Activated CD4-positive, alpha-beta T cell treated with anti-CD3 and anti-CD28 coated beads for 36 hours (primary cell): ENCODE measurements at regions not wholly inside any gene's neighbourhood (a gene's known extent, or its start where the extent isn't known, plus 50 kb on each side); places are given as distances from the start of the nearest gene placed in this dataset.
"Not testable (repeated sequence)": the region's sequence is repeated elsewhere in the genome, so short reads cannot be mapped to it uniquely, and the experiment has no call there.

Source experiments
- ATAC-seq: fragments of 200-7000 bp; cut with Tn5 transposase; one replicate; pipeline ENCODE4 v1.10.0; 2021; ENCODE audit warnings: mild to moderate bottlenecking, moderate library complexity
- CTCF ChIA-PET: fragments of 350-600 bp; sonication (Branson Sonifier 250); formaldehyde crosslinking; loops from one replicate; lab custom pipeline; 2021; ENCODE audit warnings: antibody characterized with exemption; lab: Charles Lee
- POLR2A ChIA-PET: fragments of 350-600 bp; sonication (Branson Sonifier 250); formaldehyde crosslinking; loops from one replicate; lab custom pipeline; 2021; ENCODE audit warnings: antibody characterized with exemption, inconsistent platforms; lab: Charles Lee
- DNase-seq: peaks from one replicate; pipeline ENCODE4 v3.0.0-alpha.2; 2020
- H3K27ac Mint-ChIP-seq: one replicate; pipeline ENCODE4 v1.8.0; 2021; ENCODE audit warnings: mixed read lengths
- H3K27me3 Mint-ChIP-seq: one replicate; pipeline ENCODE4 v1.8.0; 2021; ENCODE audit warnings: mixed read lengths
- H3K36me3 Mint-ChIP-seq: one replicate; pipeline ENCODE4 v1.8.0; 2021; ENCODE audit warnings: low read depth, mixed read lengths
- H3K4me1 Mint-ChIP-seq: one replicate; pipeline ENCODE4 v1.8.0; 2021; ENCODE audit warnings: mixed read lengths
- H3K4me3 Mint-ChIP-seq: one replicate; pipeline ENCODE4 v1.8.0; 2021; ENCODE audit warnings: mild to moderate bottlenecking, moderate library complexity, mixed read lengths
- H3K9me3 Mint-ChIP-seq: one replicate; pipeline ENCODE4 v1.8.0; 2021; ENCODE audit warnings: low read depth, mixed read lengths
- intact Hi-C, 2 experiments: fragments of 100-400 bp; cut with DNase I in 1 of 2; cut with micrococcal nuclease in 1 of 2; formaldehyde crosslinking; loops; one replicate each; pipeline versions ENCODE4 v1.14.2 to v1.15.1; 2022 to 2024; cut with DNase I, micrococcal nuclease

DNA sequence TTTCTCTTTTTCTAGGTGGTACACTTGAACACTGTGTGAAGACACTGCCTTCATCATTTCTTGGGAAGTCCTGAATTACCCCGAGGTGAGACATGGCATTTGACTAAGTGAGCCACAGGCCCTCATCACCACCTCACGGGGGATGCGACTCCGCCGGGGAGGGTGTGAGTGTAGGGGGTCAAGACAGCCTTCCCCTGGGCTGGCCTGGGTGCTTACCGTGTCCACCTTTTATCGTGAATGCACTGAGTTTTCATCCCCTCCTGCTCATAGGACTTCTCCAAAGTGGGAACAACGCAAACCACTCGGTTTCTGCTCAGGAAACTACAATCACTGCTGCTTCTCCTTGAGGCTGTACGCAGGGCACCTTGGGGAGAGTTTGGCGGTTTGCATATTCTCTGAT is 176.9 kb downstream of the SH2D4B start:
- ChIA-PET POLR2A (interaction anchor here (0.6 kb wide), 1 partner anchor 221 kb away, joined by 4 read pairs; no protein-coding TSS in a partner anchor), CTCF (interaction anchor here (0.9 kb wide), 1 partner anchor 22 kb away, joined by 5 read pairs; no protein-coding TSS in a partner anchor)
- no peaks in the 10 kb centered on the region for H3K36me3 Mint-ChIP-seq
- H3K4me3 Mint-ChIP-seq = no peak overlapping the region
- H3K27me3 Mint-ChIP-seq = peaks cover 2% of the 10 kb centered on the region
- intact Hi-C loops = no loop called here
- DNase-seq (no peak), ATAC-seq (no peak)
- no peaks in the 10 kb centered on the region for H3K9me3 Mint-ChIP-seq
- H3K4me1 Mint-ChIP-seq = no peaks in the 10 kb centered on the region
- H3K27ac Mint-ChIP-seq = no peak overlapping the region

DNA sequence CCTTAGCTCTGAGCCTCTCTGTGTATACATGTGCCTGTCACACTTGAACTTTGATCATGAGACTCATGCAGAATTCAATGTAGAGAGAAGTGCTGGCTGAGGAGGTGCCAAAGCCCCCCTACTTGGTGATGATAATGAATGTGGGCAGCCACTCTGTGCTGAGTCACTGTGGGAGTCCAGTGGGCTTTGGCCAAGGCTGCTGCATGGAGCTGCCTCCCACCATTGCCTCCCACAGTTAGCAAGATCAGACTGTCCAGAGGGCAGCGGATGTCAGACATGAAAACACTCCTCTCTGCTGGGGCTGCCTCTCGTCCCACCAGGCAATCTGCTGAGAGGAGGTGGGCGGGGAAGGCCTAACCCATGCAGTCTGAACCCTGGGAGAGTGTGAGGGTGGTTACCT is 180.3 kb downstream of the SH2D4B start:
- CTCF ChIA-PET = no interaction called here
- H3K27me3 Mint-ChIP-seq = peaks cover 1% of the 10 kb centered on the region

DNA sequence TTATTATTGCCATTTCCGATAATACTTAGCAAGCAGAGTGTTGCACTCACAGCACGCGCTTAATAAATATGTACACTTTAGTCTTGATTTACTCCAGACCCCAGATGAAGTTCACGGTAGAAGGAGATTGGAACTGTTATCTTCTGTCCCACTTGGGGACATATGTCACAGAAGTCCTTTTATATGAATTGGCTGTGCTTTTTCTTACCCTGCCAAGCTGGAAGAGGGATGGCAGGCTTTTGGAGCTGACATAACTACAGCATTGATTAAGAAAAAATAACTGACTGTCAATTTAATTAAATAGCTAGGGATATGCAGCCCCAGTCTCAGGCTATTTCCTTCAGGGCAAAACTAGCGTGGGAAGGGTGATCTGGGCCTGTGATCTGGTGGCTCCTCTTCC is 182.2 kb downstream of the SH2D4B start:
- Mint-ChIP-seq H3K9me3 (peaks cover 2% of the 10 kb centered on the region), H3K36me3 (no peaks in the 10 kb centered on the region), H3K27ac (no peak overlapping the region), H3K4me1 (no peaks in the 10 kb centered on the region), H3K4me3 (no peak overlapping the region), H3K27me3 (peaks cover 1% of the 10 kb centered on the region)
- ATAC-seq (no peak), DNase-seq (no peak)
- ChIA-PET POLR2A (no interaction called here), CTCF (interaction anchor here (0.6 kb wide), 1 partner anchor 53 kb away, joined by 3 read pairs; no protein-coding TSS in a partner anchor)
- intact Hi-C loops = no loop called here

More for the DNA sequence above, 180.3 kb downstream of the SH2D4B start:
- no peak for ATAC-seq
- Mint-ChIP-seq H3K9me3 (peaks cover 2% of the 10 kb centered on the region), H3K4me1 (no peaks in the 10 kb centered on the region), H3K36me3 (no peaks in the 10 kb centered on the region), H3K27ac (no peak overlapping the region), H3K4me3 (no peak overlapping the region)
- intact Hi-C loops = no loop called here
- POLR2A ChIA-PET = no interaction called here
- no peak for DNase-seq

DNA sequence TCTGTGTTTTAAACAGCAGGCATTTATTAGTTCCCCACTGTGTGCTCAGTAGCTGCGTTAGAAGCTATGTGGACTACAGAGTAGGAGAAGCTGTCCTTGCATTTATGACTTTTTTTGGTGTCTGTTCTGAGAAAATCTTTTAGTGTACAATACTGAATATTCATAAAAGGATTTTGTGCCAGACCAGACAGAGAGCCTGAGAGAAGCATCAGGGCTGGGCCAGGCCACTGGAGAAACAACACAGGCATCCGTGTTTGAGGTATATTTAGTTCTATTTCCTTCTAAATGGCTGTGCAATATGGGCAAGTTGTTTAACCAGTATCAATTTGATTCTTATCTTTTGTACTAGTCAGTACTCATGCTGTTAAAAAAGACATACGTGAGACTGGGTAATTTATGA is 182.8 kb downstream of the SH2D4B start:
- intact Hi-C loops = no loop called here

DNA sequence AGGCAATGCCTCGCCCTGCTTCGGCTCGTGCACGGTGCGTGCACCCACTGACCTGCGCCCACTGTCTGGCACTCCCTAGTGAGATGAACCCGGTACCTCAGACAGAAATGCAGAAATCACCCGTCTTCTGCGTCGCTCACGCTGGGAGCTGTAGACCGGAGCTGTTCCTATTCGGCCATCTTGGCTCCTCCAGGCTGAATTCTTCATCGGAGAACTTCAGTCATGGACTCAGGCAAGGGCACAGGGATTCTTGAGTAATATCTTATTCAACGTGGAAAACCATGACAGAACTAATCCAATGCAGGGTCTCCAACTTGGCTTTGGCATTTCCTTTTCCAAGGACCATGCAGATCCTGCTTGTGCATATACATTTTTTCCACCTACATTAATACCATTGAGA is 190.7 kb downstream of the SH2D4B start:
- CTCF ChIA-PET, intact Hi-C loops, H3K36me3 Mint-ChIP-seq, H3K27me3 Mint-ChIP-seq, ATAC-seq, H3K27ac Mint-ChIP-seq, H3K9me3 Mint-ChIP-seq, DNase-seq, H3K4me1 Mint-ChIP-seq, H3K4me3 Mint-ChIP-seq, POLR2A ChIA-PET: not testable (repeated sequence)

More for the DNA sequence above, 182.8 kb downstream of the SH2D4B start:
- H3K4me3 Mint-ChIP-seq = no peak overlapping the region
- H3K36me3 Mint-ChIP-seq = no peaks in the 10 kb centered on the region
- H3K27me3 Mint-ChIP-seq = peaks cover 1% of the 10 kb centered on the region
- no peaks in the 10 kb centered on the region for H3K4me1 Mint-ChIP-seq
- ChIA-PET POLR2A (no interaction called here), CTCF (interaction anchor here (0.6 kb wide), 1 partner anchor 52 kb away, joined by 3 read pairs; no protein-coding TSS in a partner anchor)
- peaks cover 2% of the 10 kb centered on the region for H3K9me3 Mint-ChIP-seq
- DNase-seq (no peak), ATAC-seq (no peak)
- no peak overlapping the region for H3K27ac Mint-ChIP-seq

DNA sequence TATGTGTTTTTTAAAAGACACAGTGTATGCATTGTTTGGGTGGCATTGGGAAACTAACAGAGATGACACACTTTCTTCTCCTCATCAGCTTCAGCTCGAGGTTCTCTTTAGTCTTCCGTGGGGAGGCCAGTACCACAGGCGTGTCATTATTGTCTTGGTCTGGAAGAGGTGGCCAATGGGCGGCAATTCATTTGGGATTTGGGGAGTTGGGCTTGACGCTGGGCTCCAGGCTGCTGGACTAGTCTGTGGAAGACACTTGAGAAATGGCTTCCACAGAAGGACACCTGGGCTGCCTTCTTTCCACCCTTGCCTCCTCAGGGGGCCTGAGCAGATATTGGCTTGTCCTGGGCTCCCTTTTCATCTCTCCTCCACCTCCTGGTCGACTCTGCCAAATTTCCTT is 192.2 kb downstream of the SH2D4B start:
- ATAC-seq (no peak), DNase-seq (no peak)
- Mint-ChIP-seq H3K4me3 (no peak overlapping the region), H3K27me3 (peaks cover 7% of the 10 kb centered on the region), H3K27ac (no peak overlapping the region), H3K36me3 (no peaks in the 10 kb centered on the region), H3K4me1 (no peaks in the 10 kb centered on the region), H3K9me3 (no peaks in the 10 kb centered on the region)
- POLR2A ChIA-PET = no interaction called here
- CTCF ChIA-PET = no interaction called here
- intact Hi-C loops = no loop called here

DNA sequence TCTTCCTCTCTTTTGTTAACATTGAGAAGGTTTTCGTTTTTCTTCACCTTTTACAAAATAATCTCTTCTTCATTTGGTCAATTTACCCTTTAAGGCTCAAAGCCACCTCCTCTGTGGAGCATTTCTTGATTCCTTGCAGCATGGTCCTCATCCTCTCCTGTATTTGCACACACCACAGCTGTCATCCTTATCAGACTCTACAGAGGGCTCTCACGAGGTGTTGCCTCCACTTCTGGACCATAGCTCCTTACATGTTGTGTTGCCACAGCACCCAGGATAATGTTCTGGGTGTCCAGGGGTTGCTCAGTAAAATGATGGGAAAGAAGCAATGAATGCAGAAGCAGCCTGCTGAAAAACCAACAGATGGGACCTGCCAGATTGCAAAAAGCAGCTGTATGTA is 192.8 kb downstream of the SH2D4B start:
- Mint-ChIP-seq H3K36me3 (no peaks in the 10 kb centered on the region), H3K4me1 (no peaks in the 10 kb centered on the region), H3K4me3 (no peak overlapping the region), H3K27me3 (peaks cover 7% of the 10 kb centered on the region), H3K27ac (no peak overlapping the region), H3K9me3 (no peaks in the 10 kb centered on the region)
- ATAC-seq = no peak
- intact Hi-C loops = no loop called here
- ChIA-PET CTCF (no interaction called here), POLR2A (no interaction called here)
- DNase-seq = no peak

DNA sequence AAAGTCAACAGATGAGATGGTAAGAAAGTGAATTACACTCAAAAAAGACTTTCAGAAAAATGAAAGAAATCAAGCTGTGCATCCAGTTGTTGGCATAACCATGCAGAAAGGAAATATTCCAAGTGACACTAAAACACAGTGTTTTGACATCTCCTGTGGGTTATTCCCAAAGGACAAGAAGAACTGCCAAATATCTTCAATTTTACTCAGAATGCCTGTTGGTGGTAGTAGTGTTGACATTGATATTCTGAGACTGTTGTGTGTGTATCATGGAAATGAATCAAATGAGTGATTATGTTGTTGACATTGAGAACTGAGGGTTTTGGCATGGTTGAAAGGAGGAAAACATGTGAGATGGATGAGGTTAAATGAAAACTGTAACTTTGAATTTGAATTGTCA is 196.9 kb downstream of the SH2D4B start:
- Mint-ChIP-seq H3K36me3 (no peaks in the 10 kb centered on the region), H3K4me1 (no peaks in the 10 kb centered on the region), H3K4me3 (no peak overlapping the region), H3K27me3 (peaks cover 11% of the 10 kb centered on the region), H3K9me3 (no peaks in the 10 kb centered on the region), H3K27ac (no peak overlapping the region)
- ATAC-seq (no peak), DNase-seq (no peak)
- CTCF ChIA-PET = no interaction called here
- intact Hi-C loops = no loop called here
- POLR2A ChIA-PET = no interaction called here

DNA sequence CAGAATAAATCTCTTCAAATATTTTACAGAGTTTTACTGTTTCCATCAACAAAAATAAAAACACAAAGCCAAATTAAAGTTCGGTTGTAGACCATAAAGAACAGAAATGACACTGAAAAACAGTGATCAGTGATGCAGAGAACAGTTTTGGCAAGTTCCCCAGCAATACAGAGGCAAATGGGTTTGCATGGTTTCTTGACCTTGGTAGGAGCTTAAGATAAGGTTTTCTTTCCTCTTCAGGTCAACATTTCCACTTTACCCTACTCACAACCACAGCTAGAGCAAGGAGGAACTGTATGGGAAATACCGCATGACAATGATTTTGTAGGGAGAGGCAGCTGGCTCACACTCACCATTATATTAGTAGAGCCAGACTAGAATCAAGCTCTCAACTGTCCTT is 199.5 kb downstream of the SH2D4B start:
- DNase-seq (no peak), ATAC-seq (no peak)
- POLR2A ChIA-PET = no interaction called here
- no peaks in the 10 kb centered on the region for H3K36me3 Mint-ChIP-seq
- H3K4me3 Mint-ChIP-seq = no peak overlapping the region
- intact Hi-C loops = no loop called here
- no peaks in the 10 kb centered on the region for H3K4me1 Mint-ChIP-seq
- H3K27ac Mint-ChIP-seq = no peak overlapping the region
- CTCF ChIA-PET = no interaction called here
- no peaks in the 10 kb centered on the region for H3K9me3 Mint-ChIP-seq
- peaks cover 11% of the 10 kb centered on the region for H3K27me3 Mint-ChIP-seq

DNA sequence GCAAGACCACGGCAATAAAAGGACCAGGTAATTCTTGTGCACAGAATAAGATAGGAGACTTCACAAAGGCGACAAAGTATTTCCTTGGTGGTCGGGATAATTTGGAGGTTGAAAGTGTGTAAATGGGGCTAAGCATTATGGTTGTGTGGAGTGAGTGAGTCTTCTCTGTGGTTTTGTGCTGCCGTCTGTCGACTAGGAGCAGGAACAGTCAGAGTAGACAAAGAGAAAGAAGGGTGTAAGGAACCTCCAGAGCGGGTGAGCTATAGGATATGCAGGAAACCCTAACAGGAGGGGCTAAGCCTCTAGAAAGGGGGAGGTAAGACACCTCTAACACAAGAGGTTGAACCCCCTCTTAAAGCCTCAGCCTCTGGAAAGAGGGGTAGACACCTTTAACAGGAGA is 201.6 kb downstream of the SH2D4B start:
- intact Hi-C loops = no loop called here
- H3K4me1 Mint-ChIP-seq = no peaks in the 10 kb centered on the region
- H3K9me3 Mint-ChIP-seq = no peaks in the 10 kb centered on the region
- no peaks in the 10 kb centered on the region for H3K36me3 Mint-ChIP-seq
- no peak for DNase-seq
- H3K4me3 Mint-ChIP-seq = no peak overlapping the region
- ChIA-PET CTCF (no interaction called here), POLR2A (no interaction called here)
- no peak for ATAC-seq
- H3K27me3 Mint-ChIP-seq = peaks cover 15% of the 10 kb centered on the region
- H3K27ac Mint-ChIP-seq = no peak overlapping the region

DNA sequence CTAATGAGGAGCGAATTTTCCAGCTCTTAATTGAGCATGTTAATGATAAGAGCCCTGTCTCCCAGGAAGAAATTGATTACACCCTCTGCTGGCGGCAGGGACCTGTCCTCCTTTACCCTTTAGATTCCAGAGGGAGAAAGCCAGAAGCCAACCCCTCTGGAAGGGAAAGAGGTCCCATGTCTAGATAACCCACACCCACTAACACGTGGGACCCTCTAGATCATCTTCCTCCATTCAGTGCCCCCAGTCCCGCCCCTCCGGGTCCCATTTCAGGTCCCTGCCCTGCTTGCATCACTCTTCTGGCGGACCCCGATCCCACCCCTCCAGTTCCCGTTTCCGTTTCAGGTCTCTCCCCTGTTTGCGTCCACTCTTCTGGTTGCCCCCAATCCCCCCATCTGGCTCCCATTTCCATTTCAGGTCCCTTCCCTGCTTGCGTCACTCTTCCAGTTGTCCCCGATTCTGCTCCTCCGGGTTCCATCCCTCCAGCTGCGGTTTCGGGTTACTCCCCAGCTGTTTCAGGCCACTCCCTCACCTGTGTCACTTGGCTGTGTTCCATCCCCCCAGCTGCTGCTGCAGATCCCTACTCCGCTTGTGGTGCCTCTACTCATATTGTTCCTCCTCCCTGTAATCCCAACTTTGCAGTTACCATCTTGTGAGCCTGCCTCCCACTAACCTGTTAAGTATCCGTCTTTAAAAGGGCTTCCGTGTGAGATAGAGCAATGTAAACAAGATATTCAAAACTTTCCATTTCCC is 202.4 kb downstream of the SH2D4B start:
- no peak overlapping the region for H3K27ac Mint-ChIP-seq
- no peak for DNase-seq
- intact Hi-C loops = no loop called here
- no peak for ATAC-seq
- H3K27me3 Mint-ChIP-seq = peaks cover 15% of the 10 kb centered on the region
- H3K9me3 Mint-ChIP-seq = no peaks in the 10 kb centered on the region
- no peak overlapping the region for H3K4me3 Mint-ChIP-seq
- ChIA-PET CTCF (no interaction called here), POLR2A (no interaction called here)
- H3K4me1 Mint-ChIP-seq = no peaks in the 10 kb centered on the region
- H3K36me3 Mint-ChIP-seq = no peaks in the 10 kb centered on the region

DNA sequence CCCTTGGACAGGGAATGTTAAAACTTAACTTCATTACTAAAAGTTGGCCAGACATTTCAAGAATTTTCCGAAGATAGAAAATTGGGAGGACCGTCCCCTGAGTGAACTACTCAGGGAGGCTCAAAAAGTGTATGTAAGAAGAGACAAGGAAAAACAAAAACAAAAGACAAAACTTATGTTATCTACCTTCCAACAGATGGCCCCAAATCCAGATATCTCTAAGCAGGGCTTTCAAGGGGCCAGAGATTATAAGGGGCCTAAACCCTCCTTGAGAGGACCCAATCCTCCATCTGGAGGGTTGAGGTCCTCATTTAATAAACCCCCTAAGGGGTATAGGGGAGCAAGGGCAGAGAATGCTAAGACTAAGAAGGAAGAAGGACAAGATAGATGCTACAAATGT is 203.6 kb downstream of the SH2D4B start:
- Mint-ChIP-seq H3K9me3 (no peaks in the 10 kb centered on the region), H3K4me1 (no peaks in the 10 kb centered on the region), H3K36me3 (no peaks in the 10 kb centered on the region), H3K27me3 (peaks cover 12% of the 10 kb centered on the region), H3K27ac (no peak overlapping the region), H3K4me3 (no peak overlapping the region)
- ATAC-seq = no peak
- no peak for DNase-seq
- CTCF ChIA-PET = no interaction called here
- intact Hi-C loops = no loop called here
- POLR2A ChIA-PET = no interaction called here
